ENCODE measurements at regions not wholly inside any gene's neighbourhood (a gene's known extent, or its start where the extent isn't known, plus 50 kb on each side); places are given as distances from the start of the nearest gene placed in this dataset.
A peak's percentile ranks its signal among the peaks of the same experiment; 100 is the strongest.

GRCh38 chr6:6806844-6807518, 218.5 kb downstream of the LY86 start:
- no peak for DNase-seq (ENCODE audit: insufficient read length)
- TF ChIP-seq POLR2A (IDR thresholded peaks at IDR 0.05; ENCODE audit: low read depth, low read length) (no peak), POLR2AphosphoS5 (IDR thresholded peaks at IDR 0.05; ENCODE audit: low read depth, low read length) (no peak), TAF1 (IDR thresholded peaks at IDR 0.05; ENCODE audit: borderline replicate concordance, low read depth, low read length) (no peak)
- FAIRE-seq = no peak

GRCh38 chr6:6808343-6808742, 219.8 kb downstream of the LY86 start:
- no peak for DNase-seq (ENCODE audit: insufficient read length)
- TF ChIP-seq POLR2A (IDR thresholded peaks at IDR 0.05; ENCODE audit: low read depth, low read length) (no peak), POLR2AphosphoS5 (IDR thresholded peaks at IDR 0.05; ENCODE audit: low read depth, low read length) (no peak), TAF1 (IDR thresholded peaks at IDR 0.05; ENCODE audit: borderline replicate concordance, low read depth, low read length) (no peak)
- FAIRE-seq = no peak

- no peak for DNase-seq (ENCODE audit: insufficient read length)
- no peak for FAIRE-seq
- TF ChIP-seq POLR2AphosphoS5 (IDR thresholded peaks at IDR 0.05; ENCODE audit: low read depth, low read length) (no peak), POLR2A (IDR thresholded peaks at IDR 0.05; ENCODE audit: low read depth, low read length) (no peak)
These were observed 220.4 kb downstream of the LY86 start for GRCh38 chr6:6808915-6809314.

- FAIRE-seq = no peak
- TF ChIP-seq POLR2AphosphoS5 (IDR thresholded peaks at IDR 0.05; ENCODE audit: low read depth, low read length) (no peak), POLR2A (IDR thresholded peaks at IDR 0.05; ENCODE audit: low read depth, low read length) (no peak), TAF1 (IDR thresholded peaks at IDR 0.05; ENCODE audit: borderline replicate concordance, low read depth, low read length) (no peak)
- no peak for DNase-seq (ENCODE audit: insufficient read length)
These were observed 222.2 kb downstream of the LY86 start for GRCh38 chr6:6810727-6811126.

- DNase-seq (ENCODE audit: insufficient read length) (no peak), FAIRE-seq (peak; percentile 68)
- no peak for TF ChIP-seq POLR2A (IDR thresholded peaks at IDR 0.05; ENCODE audit: low read depth, low read length)
- TF ChIP-seq POLR2AphosphoS5 (IDR thresholded peaks at IDR 0.05; ENCODE audit: low read depth, low read length) = no peak
- no peak for TF ChIP-seq TAF1 (IDR thresholded peaks at IDR 0.05; ENCODE audit: borderline replicate concordance, low read depth, low read length)
These were observed 222.8 kb downstream of the LY86 start for GRCh38 chr6:6811128-6812009.

- DNase-seq (ENCODE audit: insufficient read length) (no peak), FAIRE-seq (no peak)
- TF ChIP-seq POLR2AphosphoS5 (IDR thresholded peaks at IDR 0.05; ENCODE audit: low read depth, low read length) = no peak
- no peak for TF ChIP-seq TAF1 (IDR thresholded peaks at IDR 0.05; ENCODE audit: borderline replicate concordance, low read depth, low read length)
- no peak for TF ChIP-seq POLR2A (IDR thresholded peaks at IDR 0.05; ENCODE audit: low read depth, low read length)
These were observed 223.9 kb downstream of the LY86 start for GRCh38 chr6:6812427-6812826.

- TF ChIP-seq POLR2A (IDR thresholded peaks at IDR 0.05; ENCODE audit: low read depth, low read length) (no peak), POLR2AphosphoS5 (IDR thresholded peaks at IDR 0.05; ENCODE audit: low read depth, low read length) (no peak), TAF1 (IDR thresholded peaks at IDR 0.05; ENCODE audit: borderline replicate concordance, low read depth, low read length) (no peak)
- no peak for DNase-seq (ENCODE audit: insufficient read length)
- no peak for FAIRE-seq
These were observed 227.2 kb downstream of the LY86 start for GRCh38 chr6:6815732-6816131.

GRCh38 chr6:6816716-6817115, 228.2 kb downstream of the LY86 start:
- no peak for DNase-seq (ENCODE audit: insufficient read length)
- FAIRE-seq = no peak
- TF ChIP-seq TAF1 (IDR thresholded peaks at IDR 0.05; ENCODE audit: borderline replicate concordance, low read depth, low read length) (no peak), POLR2A (IDR thresholded peaks at IDR 0.05; ENCODE audit: low read depth, low read length) (no peak), POLR2AphosphoS5 (IDR thresholded peaks at IDR 0.05; ENCODE audit: low read depth, low read length) (no peak)

GRCh38 chr6:6818078-6818639, 229.6 kb downstream of the LY86 start:
- TF ChIP-seq POLR2A (IDR thresholded peaks at IDR 0.05; ENCODE audit: low read depth, low read length) = no peak
- TF ChIP-seq TAF1 (IDR thresholded peaks at IDR 0.05; ENCODE audit: borderline replicate concordance, low read depth, low read length) = no peak
- TF ChIP-seq POLR2AphosphoS5 (IDR thresholded peaks at IDR 0.05; ENCODE audit: low read depth, low read length) = no peak
- DNase-seq (ENCODE audit: insufficient read length) = no peak
- FAIRE-seq = no peak

GRCh38 chr6:6820641-6821238, 232.2 kb downstream of the LY86 start:
- DNase-seq (ENCODE audit: insufficient read length) = no peak
- FAIRE-seq = no peak
- no peak for TF ChIP-seq TAF1 (IDR thresholded peaks at IDR 0.05; ENCODE audit: borderline replicate concordance, low read depth, low read length)
- TF ChIP-seq POLR2A (IDR thresholded peaks at IDR 0.05; ENCODE audit: low read depth, low read length) = no peak
- no peak for TF ChIP-seq POLR2AphosphoS5 (IDR thresholded peaks at IDR 0.05; ENCODE audit: low read depth, low read length)

- FAIRE-seq = no peak
- no peak for DNase-seq (ENCODE audit: insufficient read length)
- TF ChIP-seq POLR2AphosphoS5 (IDR thresholded peaks at IDR 0.05; ENCODE audit: low read depth, low read length) (no peak), TAF1 (IDR thresholded peaks at IDR 0.05; ENCODE audit: borderline replicate concordance, low read depth, low read length) (no peak), POLR2A (IDR thresholded peaks at IDR 0.05; ENCODE audit: low read depth, low read length) (no peak)
These were observed 233.2 kb downstream of the LY86 start for GRCh38 chr6:6821639-6822261.

Measured in GM12892 (cell line).